ENCODE measurements at regions not wholly inside any gene's neighbourhood (a gene's known extent, or its start where the extent isn't known, plus 50 kb on each side); places are given as distances from the start of the nearest gene placed in this dataset.

DNA sequence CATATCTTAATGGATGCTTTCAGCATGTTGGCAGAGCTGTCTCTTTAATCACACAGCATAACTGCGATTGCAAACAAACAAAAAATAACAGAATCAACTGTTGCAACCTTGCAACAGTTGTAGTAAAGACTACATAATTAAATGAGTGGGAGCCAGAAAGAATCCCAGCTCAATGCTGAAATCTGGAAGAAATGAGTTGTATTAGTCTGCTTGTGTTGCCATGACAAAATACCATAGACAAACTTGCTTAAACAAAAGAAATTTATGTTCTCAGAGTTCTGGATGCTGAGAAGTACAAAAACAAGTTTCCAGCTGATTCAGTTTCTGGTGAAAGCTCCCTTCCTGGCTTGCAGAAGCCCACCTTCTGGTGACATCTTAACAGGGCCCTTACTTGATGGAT, 260.9 kb upstream of the TUSC1 start:
- ATAC-seq (replicated peaks in 1 of 4) (no peak), DNase-seq (no peak)
- Mint-ChIP-seq H3K9me3 (peaks cover 8 to 16% (median 8%) of the 10 kb centered on the region in 3 donors), H3K4me3 (no peak overlapping the region), H3K27ac (no peak overlapping the region), H3K27me3 (no peaks in the 10 kb centered on the region), H3K36me3 (no peaks in the 10 kb centered on the region), H3K4me1 (no peaks in the 10 kb centered on the region)
- no peaks in the 10 kb centered on the region for H3K4me1 ChIP-seq (ENCODE audit: control insufficient read depth in 1 of 2, extremely low read depth in 1 of 2, insufficient read depth in 2 of 2, low read length in 2 of 2)
- no peaks in the 10 kb centered on the region for H3K27me3 ChIP-seq (replicated peaks in 1 of 2; ENCODE audit: control insufficient read depth in 2 of 2, extremely low read depth in 1 of 2, insufficient read depth in 2 of 2, low read length in 1 of 2)
- no peaks in the 10 kb centered on the region for H3K36me3 ChIP-seq (ENCODE audit: control insufficient read depth in 2 of 2, extremely low read depth in 1 of 2, insufficient read depth in 1 of 2, low read length in 1 of 2)
- no peaks in the 10 kb centered on the region for H3K9me3 ChIP-seq
- WGBS (ENCODE audit: insufficient coverage): no CpG with 5 or more reads among the region's 1 CpG
- CTCF ChIA-PET: no interaction called here
- no peak overlapping the region for H3K4me3 ChIP-seq (ENCODE audit: control insufficient read depth in 1 of 2, extremely low read depth in 1 of 2, low read length in 1 of 2)
- POLR2A ChIA-PET: no interaction called here
- no peak overlapping the region for H3K27ac ChIP-seq (ENCODE audit: low read length)

DNA sequence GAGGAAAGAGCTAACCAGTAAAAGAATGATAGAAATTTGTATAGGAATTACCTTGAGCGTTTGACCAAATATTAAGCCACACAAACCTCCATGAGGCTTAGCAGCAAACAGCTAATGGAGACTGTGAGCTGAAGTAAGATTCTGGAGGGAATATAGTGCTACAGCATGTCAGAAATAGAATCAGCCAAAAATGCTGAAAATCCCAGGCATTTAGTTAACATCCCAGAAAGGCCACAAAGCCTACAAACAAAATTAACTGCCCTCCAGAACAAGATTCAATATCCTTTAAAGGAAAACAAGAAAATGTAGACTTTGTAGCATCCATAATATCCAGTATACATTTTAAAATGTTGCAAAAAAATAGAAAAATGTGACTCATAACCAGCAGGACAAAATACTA, 257.8 kb upstream of the TUSC1 start:
- no peak overlapping the region for H3K4me3 Mint-ChIP-seq
- no peak overlapping the region for H3K27ac Mint-ChIP-seq

DNA sequence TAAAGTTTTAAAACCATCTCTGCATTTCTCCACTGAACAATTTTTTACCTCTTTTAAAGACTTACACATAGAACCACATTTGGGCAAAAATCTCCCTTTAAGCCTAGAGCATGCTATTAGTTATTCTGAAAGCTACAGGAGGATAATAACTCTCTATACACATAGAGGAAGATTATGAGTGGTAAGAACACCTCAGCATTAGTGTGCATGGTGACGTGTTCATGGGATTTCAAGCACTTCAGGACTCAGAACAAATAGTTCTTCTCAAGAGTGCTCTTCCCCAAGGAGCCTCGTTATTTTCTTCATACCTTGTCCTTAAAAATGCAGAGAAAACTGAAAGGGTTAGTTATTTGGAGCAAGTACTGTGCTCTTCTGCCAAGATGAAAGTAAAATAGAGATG, 256.9 kb upstream of the TUSC1 start:
- POLR2A ChIA-PET: no interaction called here
- Histone ChIP-seq H3K9me3 (no peaks in the 10 kb centered on the region), H3K27ac (ENCODE audit: low read length) (no peak overlapping the region), H3K4me3 (ENCODE audit: control insufficient read depth in 1 of 2, extremely low read depth in 1 of 2, low read length in 1 of 2) (no peak overlapping the region), H3K36me3 (ENCODE audit: control insufficient read depth in 2 of 2, extremely low read depth in 1 of 2, insufficient read depth in 1 of 2, low read length in 1 of 2) (no peaks in the 10 kb centered on the region), H3K27me3 (replicated peaks in 1 of 2; ENCODE audit: control insufficient read depth in 2 of 2, extremely low read depth in 1 of 2, insufficient read depth in 2 of 2, low read length in 1 of 2) (no peaks in the 10 kb centered on the region), H3K4me1 (ENCODE audit: control insufficient read depth in 1 of 2, extremely low read depth in 1 of 2, insufficient read depth in 2 of 2, low read length in 2 of 2) (no peaks in the 10 kb centered on the region)
- H3K36me3 Mint-ChIP-seq: no peaks in the 10 kb centered on the region
- ATAC-seq (replicated peaks in 1 of 4) (no peak), DNase-seq (no peak)
- H3K27me3 Mint-ChIP-seq: no peaks in the 10 kb centered on the region
- no peak overlapping the region for H3K27ac Mint-ChIP-seq
- no CpG with 5 or more reads among the region's 2 CpGs for WGBS (ENCODE audit: insufficient coverage)
- H3K4me3 Mint-ChIP-seq: no peak overlapping the region
- H3K9me3 Mint-ChIP-seq: peaks cover 17 to 34% (median 20%) of the 10 kb centered on the region in 3 donors
- CTCF ChIA-PET: no interaction called here
- H3K4me1 Mint-ChIP-seq: no peaks in the 10 kb centered on the region

More for the DNA sequence above, 257.8 kb upstream of the TUSC1 start:
- Histone ChIP-seq H3K36me3 (ENCODE audit: control insufficient read depth in 2 of 2, extremely low read depth in 1 of 2, insufficient read depth in 1 of 2, low read length in 1 of 2) (no peaks in the 10 kb centered on the region), H3K9me3 (no peaks in the 10 kb centered on the region), H3K27me3 (replicated peaks in 1 of 2; ENCODE audit: control insufficient read depth in 2 of 2, extremely low read depth in 1 of 2, insufficient read depth in 2 of 2, low read length in 1 of 2) (no peaks in the 10 kb centered on the region), H3K4me1 (ENCODE audit: control insufficient read depth in 1 of 2, extremely low read depth in 1 of 2, insufficient read depth in 2 of 2, low read length in 2 of 2) (no peaks in the 10 kb centered on the region), H3K4me3 (ENCODE audit: control insufficient read depth in 1 of 2, extremely low read depth in 1 of 2, low read length in 1 of 2) (no peak overlapping the region), H3K27ac (ENCODE audit: low read length) (no peak overlapping the region)
- ChIA-PET CTCF (no interaction called here), POLR2A (no interaction called here)
- no CpG with 5 or more reads among the region's 1 CpG for WGBS (ENCODE audit: insufficient coverage)
- DNase-seq (no peak), ATAC-seq (replicated peaks in 1 of 4) (no peak)
- Mint-ChIP-seq H3K36me3 (no peaks in the 10 kb centered on the region), H3K4me1 (no peaks in the 10 kb centered on the region), H3K9me3 (peaks cover 20 to 32% (median 23%) of the 10 kb centered on the region in 3 donors), H3K27me3 (no peaks in the 10 kb centered on the region)

DNA sequence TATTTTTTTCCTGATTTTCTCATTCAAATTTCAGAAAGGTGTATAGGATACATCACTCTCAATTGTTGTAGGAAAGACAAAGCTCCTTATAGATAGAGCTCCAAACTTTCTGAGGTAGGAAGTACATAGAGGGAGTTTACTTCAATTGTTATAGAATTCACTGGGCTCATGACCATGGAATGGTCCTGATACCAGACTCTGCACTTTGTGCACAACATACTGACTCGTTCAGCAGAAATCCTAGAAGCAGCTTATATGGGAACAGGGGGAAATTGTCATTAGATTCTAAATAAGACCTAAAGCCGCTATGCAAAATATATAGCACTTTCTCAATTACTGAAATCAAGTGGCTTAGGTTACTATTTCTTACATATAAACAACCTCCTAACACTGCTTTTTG, 240.5 kb upstream of the TUSC1 start:
- no peaks in the 10 kb centered on the region for H3K4me1 Mint-ChIP-seq
- H3K9me3 Mint-ChIP-seq: peaks cover 5 to 24% (median 24%) of the 10 kb centered on the region in 3 donors
- Histone ChIP-seq H3K9me3 (peaks cover 2% of the 10 kb centered on the region), H3K27me3 (replicated peaks in 1 of 2; ENCODE audit: control insufficient read depth in 2 of 2, extremely low read depth in 1 of 2, insufficient read depth in 2 of 2, low read length in 1 of 2) (no peaks in the 10 kb centered on the region), H3K27ac (ENCODE audit: low read length) (no peak overlapping the region), H3K4me1 (ENCODE audit: control insufficient read depth in 1 of 2, extremely low read depth in 1 of 2, insufficient read depth in 2 of 2, low read length in 2 of 2) (no peaks in the 10 kb centered on the region), H3K4me3 (ENCODE audit: control insufficient read depth in 1 of 2, extremely low read depth in 1 of 2, low read length in 1 of 2) (no peak overlapping the region), H3K36me3 (ENCODE audit: control insufficient read depth in 2 of 2, extremely low read depth in 1 of 2, insufficient read depth in 1 of 2, low read length in 1 of 2) (no peaks in the 10 kb centered on the region)
- H3K36me3 Mint-ChIP-seq: no peaks in the 10 kb centered on the region
- H3K27ac Mint-ChIP-seq: no peak overlapping the region
- no peak for ATAC-seq (replicated peaks in 1 of 4)
- ChIA-PET POLR2A (no interaction called here), CTCF (no interaction called here)
- WGBS (ENCODE audit: insufficient coverage): no CpG with 5 or more reads among the region's 2 CpGs
- DNase-seq: no peak
- H3K27me3 Mint-ChIP-seq: no peaks in the 10 kb centered on the region
- H3K4me3 Mint-ChIP-seq: no peak overlapping the region

DNA sequence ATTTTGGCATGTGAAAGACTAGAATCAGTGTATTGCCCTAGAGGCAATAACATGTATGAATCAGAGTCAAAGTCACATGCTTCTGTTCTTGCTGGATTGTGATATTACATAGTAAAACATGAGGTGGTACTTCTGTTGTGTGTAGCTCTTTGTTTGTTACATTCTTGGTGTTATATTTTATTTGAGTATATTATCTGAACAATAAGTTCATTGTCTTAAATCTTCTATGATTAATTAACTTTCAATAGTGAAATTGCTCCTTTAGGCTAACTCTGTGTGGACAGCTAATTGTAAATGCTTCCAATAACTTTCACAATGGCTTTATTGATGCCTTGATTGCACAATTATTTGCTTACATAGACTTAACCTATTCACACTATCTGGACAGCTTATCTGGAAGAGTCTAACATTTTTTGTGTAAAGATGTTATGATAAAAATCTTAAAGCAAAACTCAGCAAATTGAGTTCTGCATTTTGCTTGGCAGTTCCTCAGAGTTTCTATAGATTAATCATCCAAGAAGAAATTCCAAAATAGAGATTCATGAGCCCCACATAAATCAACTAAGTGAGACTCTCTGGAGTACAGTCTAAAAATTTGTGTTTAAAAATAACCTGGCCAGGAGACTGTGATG, 239.6 kb upstream of the TUSC1 start:
- Histone ChIP-seq H3K4me1 (ENCODE audit: control insufficient read depth in 1 of 2, extremely low read depth in 1 of 2, insufficient read depth in 2 of 2, low read length in 2 of 2) (no peaks in the 10 kb centered on the region), H3K27ac (ENCODE audit: low read length) (no peak overlapping the region), H3K36me3 (ENCODE audit: control insufficient read depth in 2 of 2, extremely low read depth in 1 of 2, insufficient read depth in 1 of 2, low read length in 1 of 2) (no peaks in the 10 kb centered on the region), H3K4me3 (ENCODE audit: control insufficient read depth in 1 of 2, extremely low read depth in 1 of 2, low read length in 1 of 2) (no peak overlapping the region), H3K9me3 (peaks cover 2% of the 10 kb centered on the region), H3K27me3 (replicated peaks in 1 of 2; ENCODE audit: control insufficient read depth in 2 of 2, extremely low read depth in 1 of 2, insufficient read depth in 2 of 2, low read length in 1 of 2) (no peaks in the 10 kb centered on the region)
- no peaks in the 10 kb centered on the region for H3K27me3 Mint-ChIP-seq
- ChIA-PET POLR2A (no interaction called here), CTCF (no interaction called here)
- no peak overlapping the region for H3K27ac Mint-ChIP-seq
- DNase-seq: no peak
- H3K9me3 Mint-ChIP-seq: peaks cover 5 to 23% (median 21%) of the 10 kb centered on the region in 3 donors
- H3K36me3 Mint-ChIP-seq: no peaks in the 10 kb centered on the region
- H3K4me3 Mint-ChIP-seq: no peak overlapping the region
- no peak for ATAC-seq (replicated peaks in 1 of 4)
- no peaks in the 10 kb centered on the region for H3K4me1 Mint-ChIP-seq

DNA sequence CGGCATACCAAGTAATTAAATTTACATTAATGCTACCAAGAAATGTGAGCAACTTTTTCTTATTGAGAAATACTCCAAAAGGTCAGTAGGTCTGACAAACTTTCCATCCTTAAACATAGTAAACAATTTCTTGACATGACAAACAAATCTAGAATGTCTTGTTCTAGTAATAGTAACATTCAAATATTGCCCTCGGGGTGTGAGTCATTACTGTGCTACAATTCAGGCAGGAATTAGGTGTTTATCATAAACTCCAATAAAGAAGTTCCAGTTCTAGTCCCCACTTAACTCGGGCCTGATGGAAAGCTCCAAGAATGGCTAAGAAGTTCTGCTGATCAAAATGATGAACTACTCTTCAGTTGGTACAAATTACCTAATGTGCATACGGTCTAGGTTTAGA, 235.6 kb upstream of the TUSC1 start:
- no peak for ATAC-seq (replicated peaks in 1 of 4)

DNA sequence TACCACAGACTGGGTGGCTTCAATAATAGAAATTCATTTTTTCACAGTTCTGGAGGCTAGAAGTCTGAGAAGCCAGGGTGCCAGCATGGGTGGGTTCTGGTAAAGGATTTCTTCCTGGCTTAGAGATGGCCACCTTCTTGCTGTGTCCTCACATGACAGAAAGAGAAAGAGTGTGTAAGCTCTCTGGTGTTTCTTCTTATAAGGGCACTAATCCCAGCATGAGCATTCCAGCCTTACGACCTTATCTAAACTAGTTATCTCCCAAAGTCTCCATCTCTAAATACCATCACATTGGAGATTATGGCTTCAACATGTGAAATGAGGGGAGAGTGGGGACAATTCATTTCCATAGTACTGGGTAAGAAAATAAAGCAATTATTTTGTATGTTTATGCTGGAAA, 226.5 kb upstream of the TUSC1 start:
- Histone ChIP-seq H3K4me3 (ENCODE audit: control insufficient read depth in 1 of 2, extremely low read depth in 1 of 2, low read length in 1 of 2) (no peak overlapping the region), H3K9me3 (no peaks in the 10 kb centered on the region), H3K36me3 (ENCODE audit: control insufficient read depth in 2 of 2, extremely low read depth in 1 of 2, insufficient read depth in 1 of 2, low read length in 1 of 2) (no peaks in the 10 kb centered on the region), H3K4me1 (ENCODE audit: control insufficient read depth in 1 of 2, extremely low read depth in 1 of 2, insufficient read depth in 2 of 2, low read length in 2 of 2) (no peaks in the 10 kb centered on the region), H3K27ac (ENCODE audit: low read length) (no peak overlapping the region), H3K27me3 (replicated peaks in 1 of 2; ENCODE audit: control insufficient read depth in 2 of 2, extremely low read depth in 1 of 2, insufficient read depth in 2 of 2, low read length in 1 of 2) (no peaks in the 10 kb centered on the region)
- Mint-ChIP-seq H3K4me3 (no peak overlapping the region), H3K27me3 (no peaks in the 10 kb centered on the region), H3K9me3 (peaks cover 23 to 40% (median 32%) of the 10 kb centered on the region in 3 donors), H3K27ac (no peak overlapping the region), H3K36me3 (no peaks in the 10 kb centered on the region), H3K4me1 (no peaks in the 10 kb centered on the region)
- POLR2A ChIA-PET: no interaction called here
- CTCF ChIA-PET: no interaction called here
- DNase-seq: no peak
- WGBS (ENCODE audit: insufficient coverage): no CpG with 5 or more reads among the region's 1 CpG
- ATAC-seq (replicated peaks in 1 of 4): no peak

More for the DNA sequence above, 235.6 kb upstream of the TUSC1 start:
- WGBS (ENCODE audit: insufficient coverage): no CpG with 5 or more reads among the region's 4 CpGs
- H3K4me3 ChIP-seq (ENCODE audit: control insufficient read depth in 1 of 2, extremely low read depth in 1 of 2, low read length in 1 of 2): no peak overlapping the region
- no peaks in the 10 kb centered on the region for H3K27me3 ChIP-seq (replicated peaks in 1 of 2; ENCODE audit: control insufficient read depth in 2 of 2, extremely low read depth in 1 of 2, insufficient read depth in 2 of 2, low read length in 1 of 2)
- no peaks in the 10 kb centered on the region for H3K9me3 ChIP-seq
- H3K27ac ChIP-seq (ENCODE audit: low read length): no peak overlapping the region
- no peaks in the 10 kb centered on the region for H3K36me3 Mint-ChIP-seq
- ChIA-PET CTCF (no interaction called here), POLR2A (no interaction called here)
- no peak overlapping the region for H3K4me3 Mint-ChIP-seq
- H3K36me3 ChIP-seq (ENCODE audit: control insufficient read depth in 2 of 2, extremely low read depth in 1 of 2, insufficient read depth in 1 of 2, low read length in 1 of 2): no peaks in the 10 kb centered on the region
- H3K9me3 Mint-ChIP-seq: peaks cover 13 to 33% (median 18%) of the 10 kb centered on the region in 3 donors
- no peak for DNase-seq
- H3K4me1 ChIP-seq (ENCODE audit: control insufficient read depth in 1 of 2, extremely low read depth in 1 of 2, insufficient read depth in 2 of 2, low read length in 2 of 2): no peaks in the 10 kb centered on the region
- no peaks in the 10 kb centered on the region for H3K27me3 Mint-ChIP-seq
- H3K27ac Mint-ChIP-seq: no peak overlapping the region
- H3K4me1 Mint-ChIP-seq: no peaks in the 10 kb centered on the region
